Lung (tissue), 11 donors: ENCODE measurements at regions not wholly inside any gene's neighbourhood (a gene's known extent, or its start where the extent isn't known, plus 50 kb on each side); places are given as distances from the start of the nearest gene placed in this dataset.

Experiments
- ATAC-seq: fragments of 200-7000 bp; cut with Tn5 transposase; one replicate; pipeline ENCODE4 v1.9.1; 2020; ENCODE audit warnings: moderate number of reproducible peaks; ENCODE audit not compliant: insufficient read depth, low FRiP score
- DNase-seq, 3 donors: peaks; one replicate each; pipeline ENCODE4 v3.0.0-alpha.2; 2013 to 2017
- H3K27ac ChIP-seq, 2 donors: one replicate each; pipeline ENCODE4 v1.5.1; 2013; ENCODE audit warnings: mild to moderate bottlenecking in 2 of 2, moderate library complexity in 2 of 2, control low read depth in 1 of 2, inconsistent platforms in 1 of 2, low read depth in 1 of 2, low read length in 1 of 2
- H3K27me3 ChIP-seq, 3 donors: one replicate each; pipeline ENCODE4 v1.5.1; 2013; ENCODE audit warnings: low read length in 2 of 3; ENCODE audit not compliant: control insufficient read depth in 3 of 3, insufficient read depth in 3 of 3
- H3K36me3 ChIP-seq, 4 donors: one replicate each; pipeline ENCODE4 v1.5.1; 2013; ENCODE audit warnings: low read length in 4 of 4, mild to moderate bottlenecking in 1 of 4, moderate library complexity in 1 of 4; ENCODE audit not compliant: control insufficient read depth in 4 of 4, insufficient read depth in 4 of 4
- H3K4me1 ChIP-seq, 5 donors: one replicate each; pipeline ENCODE4 v1.5.1; 2013; ENCODE audit warnings: low read length in 5 of 5, mild to moderate bottlenecking in 2 of 5, moderate library complexity in 1 of 5; ENCODE audit not compliant: control insufficient read depth in 5 of 5, insufficient read depth in 5 of 5
- H3K4me3 ChIP-seq: one replicate; pipeline ENCODE4 v1.5.1; 2013; ENCODE audit warnings: mild to moderate bottlenecking, control low read depth, moderate library complexity
- H3K9ac ChIP-seq, 2 donors: one replicate each; pipeline ENCODE4 v1.5.1; 2013; ENCODE audit warnings: low read length in 2 of 2, control low read depth in 1 of 2; ENCODE audit not compliant: insufficient read depth in 1 of 2
- H3K9me3 ChIP-seq, 4 donors: one replicate each; pipeline ENCODE4 v1.5.1; 2013; ENCODE audit warnings: low read length in 3 of 4, mild to moderate bottlenecking in 1 of 4, moderate library complexity in 1 of 4; ENCODE audit not compliant: control insufficient read depth in 4 of 4, insufficient read depth in 3 of 4
- WGBS, 2 donors: extraction: QIAGEN DNeasy Blood & Tissue Kit; methylation state at CpG; one replicate each; pipeline ENCODE4 v1.1.7; 2013; 5-methylcytosine and 5-hydroxymethylcytosine counted together
- TF ChIP-seq, protein P1 (sequence below): IDR thresholded peaks from 2 replicates; pipeline ENCODE4 v1.5.1; 2012; ENCODE audit warnings: mild to moderate bottlenecking; ENCODE audit errors: control extremely low read depth, extremely low read depth
- donor health status: control.
- donor health status: control.
- donor health status: Bipolar disorder and iron deficiency.
- donor health status: healthy.
- donor health status: DM: yes; HTN: yes; CAD: no.

DNA sequence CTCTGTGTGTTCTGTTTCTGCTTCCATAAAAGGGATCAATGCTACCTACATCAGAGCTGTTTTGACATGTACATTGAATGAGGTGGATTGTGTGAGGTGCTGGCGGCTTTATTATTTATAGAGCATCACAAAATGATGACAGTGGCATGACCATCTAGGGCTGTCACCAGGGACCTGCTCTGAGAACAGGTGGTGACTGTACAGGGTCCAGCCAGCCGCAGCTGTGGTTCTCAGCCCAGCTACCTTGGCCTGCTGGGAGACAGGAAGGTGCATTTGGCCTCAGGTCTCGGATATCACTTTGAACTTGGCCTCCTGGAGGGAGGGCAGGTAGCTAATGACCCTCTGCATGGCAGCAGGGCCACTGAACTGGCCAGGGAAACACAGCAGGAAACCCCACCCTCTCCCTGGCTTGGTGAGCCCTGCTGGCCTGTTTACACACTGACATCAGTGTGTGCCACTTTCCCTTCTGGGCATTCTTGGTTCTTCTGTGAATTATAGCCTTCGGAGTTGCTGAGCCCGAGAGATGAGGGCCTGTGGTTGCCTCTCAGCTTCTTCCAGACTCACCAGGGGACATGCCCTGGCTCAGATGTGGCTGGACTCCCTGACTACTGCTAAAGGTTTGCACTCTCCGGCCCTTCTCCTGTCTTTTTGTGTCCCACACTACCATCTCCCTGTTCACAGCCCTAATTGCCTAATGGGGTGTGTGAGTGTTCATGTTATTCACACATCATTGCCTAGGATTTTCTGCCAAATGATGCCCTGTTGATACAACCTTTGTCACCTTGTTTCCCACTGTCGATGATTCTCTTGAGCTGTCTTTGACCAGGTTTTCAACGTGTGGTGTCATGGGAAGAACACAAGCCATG lies 109.2 kb upstream of the RAB12 start:
- WGBS, 2 donors = 76 to 80% methylated on average over 8 of the region's 8 CpGs
- peaks cover 0 to 2% (median 0%) of the 10 kb centered on the region in 4 donors for H3K9me3 ChIP-seq
- TF ChIP-seq, protein P1, sequence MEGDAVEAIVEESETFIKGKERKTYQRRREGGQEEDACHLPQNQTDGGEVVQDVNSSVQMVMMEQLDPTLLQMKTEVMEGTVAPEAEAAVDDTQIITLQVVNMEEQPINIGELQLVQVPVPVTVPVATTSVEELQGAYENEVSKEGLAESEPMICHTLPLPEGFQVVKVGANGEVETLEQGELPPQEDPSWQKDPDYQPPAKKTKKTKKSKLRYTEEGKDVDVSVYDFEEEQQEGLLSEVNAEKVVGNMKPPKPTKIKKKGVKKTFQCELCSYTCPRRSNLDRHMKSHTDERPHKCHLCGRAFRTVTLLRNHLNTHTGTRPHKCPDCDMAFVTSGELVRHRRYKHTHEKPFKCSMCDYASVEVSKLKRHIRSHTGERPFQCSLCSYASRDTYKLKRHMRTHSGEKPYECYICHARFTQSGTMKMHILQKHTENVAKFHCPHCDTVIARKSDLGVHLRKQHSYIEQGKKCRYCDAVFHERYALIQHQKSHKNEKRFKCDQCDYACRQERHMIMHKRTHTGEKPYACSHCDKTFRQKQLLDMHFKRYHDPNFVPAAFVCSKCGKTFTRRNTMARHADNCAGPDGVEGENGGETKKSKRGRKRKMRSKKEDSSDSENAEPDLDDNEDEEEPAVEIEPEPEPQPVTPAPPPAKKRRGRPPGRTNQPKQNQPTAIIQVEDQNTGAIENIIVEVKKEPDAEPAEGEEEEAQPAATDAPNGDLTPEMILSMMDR = no peak
- H3K4me3 ChIP-seq = no peak overlapping the region
- ATAC-seq (no peak), DNase-seq (no peak)
- H3K27me3 ChIP-seq = no peaks in the 10 kb centered on the region
- H3K4me1 ChIP-seq = peaks cover 0 to 14% (median 4%) of the 10 kb centered on the region in 5 donors
- no peak overlapping the region for H3K9ac ChIP-seq
- H3K27ac ChIP-seq = no peak overlapping the region
- no peaks in the 10 kb centered on the region for H3K36me3 ChIP-seq

DNA sequence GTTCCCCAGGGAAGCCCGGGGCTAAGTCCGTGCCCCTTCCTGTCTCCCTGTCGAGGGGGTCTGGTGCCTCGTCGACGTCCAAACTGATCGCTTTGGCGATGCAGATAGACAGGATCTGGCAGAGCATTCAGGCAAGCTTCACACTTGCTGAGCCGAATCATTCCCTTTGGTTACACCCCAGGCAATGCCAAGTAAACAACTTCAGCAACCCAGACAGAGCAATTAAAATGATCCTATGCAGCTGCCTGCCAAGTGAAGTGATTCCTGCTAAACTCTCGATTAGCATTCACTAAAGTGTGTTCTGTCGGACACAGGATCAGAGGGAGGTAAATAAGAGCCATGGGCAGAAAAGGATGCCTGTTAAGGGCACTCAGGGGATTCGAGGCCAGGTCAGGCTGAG lies 108.2 kb upstream of the RAB12 start:
- peak; percentile 21 to 68 (median 32) for DNase-seq
- Histone ChIP-seq H3K27ac (no peak overlapping the region), H3K9me3 (peaks cover 0 to 2% (median 0%) of the 10 kb centered on the region in 4 donors), H3K27me3 (no peaks in the 10 kb centered on the region), H3K9ac (no peak overlapping the region), H3K36me3 (no peaks in the 10 kb centered on the region), H3K4me3 (no peak overlapping the region), H3K4me1 (peaks cover 0 to 12% (median 4%) of the 10 kb centered on the region in 5 donors)
- no peak for ATAC-seq
- TF ChIP-seq, protein P1 = no peak
- WGBS, 2 donors = 53 to 72% methylated on average over 12 of the region's 12 CpGs

DNA sequence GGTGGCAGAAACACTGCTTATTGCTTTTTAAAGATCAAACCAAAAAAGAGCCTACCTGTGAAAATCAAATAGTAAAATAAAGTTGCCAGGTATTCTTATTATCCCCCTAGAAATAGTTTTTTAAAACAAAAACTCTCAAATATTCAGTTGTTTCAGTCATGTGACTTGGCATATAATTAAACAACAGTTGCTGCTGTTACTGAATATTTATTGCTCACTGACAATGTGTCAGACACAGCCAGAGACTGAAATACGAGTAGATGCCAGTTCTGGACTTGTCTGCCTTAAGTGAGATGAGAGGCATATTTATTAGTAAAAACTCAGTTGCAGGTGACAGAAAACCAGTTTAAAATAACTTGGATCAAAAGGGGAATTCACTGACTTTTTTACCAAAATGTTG lies 106.0 kb upstream of the RAB12 start:
- no peak for DNase-seq
- no peaks in the 10 kb centered on the region for H3K36me3 ChIP-seq
- no peak for ATAC-seq
- peaks cover 0 to 2% (median 0%) of the 10 kb centered on the region in 4 donors for H3K9me3 ChIP-seq
- H3K9ac ChIP-seq = no peak overlapping the region
- TF ChIP-seq, protein P1 = no peak
- H3K4me1 ChIP-seq = peaks cover 0 to 12% (median 4%) of the 10 kb centered on the region in 5 donors
- H3K27me3 ChIP-seq = no peaks in the 10 kb centered on the region
- WGBS, 2 donors = 62 to 82% methylated on average over 1 of the region's 1 CpG
- no peak overlapping the region for H3K4me3 ChIP-seq
- H3K27ac ChIP-seq = no peak overlapping the region
